Germinal center (tissue), 1 donor: ENCODE measurements at regions not wholly inside any gene's neighbourhood (a gene's known extent, or its start where the extent isn't known, plus 50 kb on each side); places are given as distances from the start of the nearest gene placed in this dataset.
"Not testable (repeated sequence)": the region's sequence is repeated elsewhere in the genome, so short reads cannot be mapped to it uniquely, and the experiment has no call there.

ENCODE experiments used
- DNase-seq: peaks from one replicate; pipeline ENCODE4 v3.0.0; 2012; ENCODE audit warnings: mixed read lengths, low spot score

GRCh38 chr2:160583813-160584537 is 90.4 kb upstream of the RBMS1 start:
- DNase-seq = no peak

GRCh38 chr2:160584972-160585494 is 91.4 kb upstream of the RBMS1 start:
- DNase-seq = no peak

- DNase-seq = no peak
Measured at GRCh38 chr2:160590664-160591063, 97.1 kb upstream of the RBMS1 start.

GRCh38 chr2:160592401-160592800 is 98.8 kb upstream of the RBMS1 start:
- DNase-seq = no peak

GRCh38 chr2:160592993-160593392 is 99.4 kb upstream of the RBMS1 start:
- no peak for DNase-seq

- no peak for DNase-seq
Measured at GRCh38 chr2:160596441-160596840, 102.8 kb upstream of the RBMS1 start.

GRCh38 chr2:160600437-160600836 is 106.8 kb upstream of the RBMS1 start:
- not testable (repeated sequence) for DNase-seq

- DNase-seq = no peak
Measured at GRCh38 chr2:160602073-160602472, 108.5 kb upstream of the RBMS1 start.

- no peak for DNase-seq
Measured at GRCh38 chr2:160603771-160604510, 110.3 kb upstream of the RBMS1 start.

GRCh38 chr2:160606341-160606740 is 112.7 kb upstream of the RBMS1 start:
- DNase-seq = no peak

- DNase-seq = no peak
Measured at GRCh38 chr2:160608599-160608998, 115.0 kb upstream of the RBMS1 start.

GRCh38 chr2:160609346-160609745 is 115.7 kb upstream of the RBMS1 start:
- no peak for DNase-seq

GRCh38 chr2:160610041-160610440 is 116.4 kb upstream of the RBMS1 start:
- no peak for DNase-seq

GRCh38 chr2:160612266-160612856 is 118.8 kb upstream of the RBMS1 start:
- DNase-seq = no peak

- no peak for DNase-seq
Measured at GRCh38 chr2:160613466-160614153, 120.0 kb upstream of the RBMS1 start.

GRCh38 chr2:160614391-160614790 is 120.8 kb upstream of the RBMS1 start:
- DNase-seq = no peak

GRCh38 chr2:160615706-160616105 is 122.1 kb upstream of the RBMS1 start:
- no peak for DNase-seq

- DNase-seq = no peak
Measured at GRCh38 chr2:160616149-160616548, 122.5 kb upstream of the RBMS1 start.

GRCh38 chr2:160621748-160622147 is 128.1 kb upstream of the RBMS1 start:
- DNase-seq = no peak

- DNase-seq = not testable (repeated sequence)
Measured at GRCh38 chr2:160628020-160628637, 134.5 kb upstream of the RBMS1 start.

GRCh38 chr2:160628811-160629210 is 135.2 kb upstream of the RBMS1 start:
- no peak for DNase-seq
